GM18499 (cell line): ENCODE measurements at regions not wholly inside any gene's neighbourhood (a gene's known extent, or its start where the extent isn't known, plus 50 kb on each side); places are given as distances from the start of the nearest gene placed in this dataset.
"Not testable (repeated sequence)": the region's sequence is repeated elsewhere in the genome, so short reads cannot be mapped to it uniquely, and the experiment has no call there.

ENCODE experiments used
- ATAC-seq: cut with Tn5 transposase; IDR thresholded peaks from one replicate; pipeline ENCODE4 v1.9.1; 2021; ENCODE audit warnings: moderate number of reproducible peaks; ENCODE audit not compliant: insufficient read depth, unreplicated experiment

DNA sequence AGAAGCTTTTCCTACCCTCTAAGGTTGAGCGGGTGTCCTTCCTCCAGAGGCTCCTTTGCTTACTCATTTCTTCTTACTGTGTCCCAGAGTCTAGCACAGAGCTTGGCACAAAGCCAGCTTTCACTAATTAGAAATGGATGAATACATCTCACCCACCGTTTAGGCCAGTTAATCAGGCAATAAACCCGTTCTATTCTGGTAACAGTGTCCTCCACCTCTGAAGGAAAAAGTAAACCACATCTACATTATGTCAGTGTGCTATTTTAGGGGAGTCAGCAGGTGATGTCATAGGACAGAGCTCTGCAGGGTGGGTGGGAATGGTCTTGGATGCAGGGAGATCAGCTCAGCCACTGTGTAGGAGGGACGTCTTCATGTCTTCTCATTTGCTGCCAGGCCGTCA, 109.2 kb downstream of the OSTF1 start:
- no peak for ATAC-seq

DNA sequence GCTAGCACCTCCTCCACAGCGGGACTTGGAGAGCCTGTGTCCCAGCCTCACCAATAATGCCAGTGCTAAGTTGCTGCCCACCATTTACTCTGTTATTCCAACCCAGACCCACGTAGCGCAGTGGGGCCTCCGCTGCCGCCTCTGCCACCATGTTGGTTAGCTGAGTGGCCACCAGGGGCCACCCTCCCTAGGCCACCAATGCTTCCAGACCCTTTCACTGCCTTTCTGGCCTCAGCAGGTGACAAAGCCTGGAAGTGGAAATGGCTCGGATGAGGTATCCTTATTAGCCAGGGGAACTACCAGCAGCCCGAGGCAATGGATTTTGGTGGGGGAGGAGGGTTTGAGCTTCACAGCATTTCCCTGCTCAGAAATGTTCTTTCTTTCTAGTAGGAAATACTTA, 110.1 kb downstream of the OSTF1 start:
- ATAC-seq = no peak

DNA sequence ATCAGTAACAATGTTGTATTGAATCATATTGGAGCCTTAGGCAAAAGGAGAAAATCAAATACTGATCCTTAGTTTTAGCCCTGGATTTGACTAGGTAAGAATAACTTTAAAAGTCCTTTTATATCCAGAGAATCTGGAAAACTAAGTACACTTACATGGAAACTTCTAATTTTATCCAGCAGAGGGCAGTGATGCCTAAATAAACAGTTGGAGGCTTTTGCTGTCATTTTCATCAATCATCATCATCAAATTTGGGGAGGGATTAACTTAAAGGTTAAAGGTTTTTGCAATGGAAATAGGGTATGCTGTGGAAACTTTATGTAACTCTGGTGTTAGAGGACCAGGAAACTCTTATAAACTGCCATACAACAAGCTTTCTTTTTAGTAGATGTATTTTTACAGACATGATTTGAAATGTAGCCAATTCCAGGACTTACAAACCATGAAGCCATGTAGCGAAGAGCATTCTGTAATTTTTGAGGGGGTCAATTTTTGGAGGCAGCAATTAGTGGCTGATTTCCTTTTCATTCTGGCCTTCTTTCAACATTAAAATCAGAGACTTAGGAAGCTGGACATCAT, 112.7 kb downstream of the OSTF1 start:
- ATAC-seq = no peak

DNA sequence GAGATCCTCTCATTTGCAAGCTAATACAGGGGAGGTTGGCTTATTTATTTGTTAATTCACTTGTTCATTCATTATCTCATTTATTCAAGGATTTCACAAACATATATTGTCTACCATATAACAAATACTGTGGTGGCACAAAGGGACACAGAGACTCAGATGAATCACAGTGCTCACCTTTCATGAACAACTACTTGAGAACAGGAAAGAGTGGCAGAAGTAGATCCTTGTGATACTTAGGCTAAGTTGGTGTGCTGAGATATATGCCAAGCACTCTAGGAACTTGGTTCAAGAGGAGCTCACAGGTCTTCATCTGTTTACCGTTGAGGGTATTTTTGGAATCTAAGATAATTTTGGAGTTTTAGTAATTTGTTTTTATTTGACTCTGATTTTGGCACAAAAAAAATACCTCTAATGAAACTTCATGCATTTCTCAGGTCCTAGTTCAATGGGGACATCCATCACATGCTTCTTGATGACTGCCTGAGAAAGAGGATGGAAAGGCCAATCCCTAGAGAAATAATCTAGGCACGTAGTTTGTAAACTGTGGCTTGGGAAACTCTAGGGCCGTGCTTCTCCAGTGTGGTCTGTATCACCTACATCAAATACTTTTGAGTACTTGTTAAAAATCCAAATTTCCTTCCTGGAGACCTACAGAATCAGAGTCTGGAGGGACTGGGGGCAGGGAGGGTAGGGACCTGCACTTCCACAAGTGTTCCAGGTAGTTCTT, 113.3 kb downstream of the OSTF1 start:
- ATAC-seq = no peak

DNA sequence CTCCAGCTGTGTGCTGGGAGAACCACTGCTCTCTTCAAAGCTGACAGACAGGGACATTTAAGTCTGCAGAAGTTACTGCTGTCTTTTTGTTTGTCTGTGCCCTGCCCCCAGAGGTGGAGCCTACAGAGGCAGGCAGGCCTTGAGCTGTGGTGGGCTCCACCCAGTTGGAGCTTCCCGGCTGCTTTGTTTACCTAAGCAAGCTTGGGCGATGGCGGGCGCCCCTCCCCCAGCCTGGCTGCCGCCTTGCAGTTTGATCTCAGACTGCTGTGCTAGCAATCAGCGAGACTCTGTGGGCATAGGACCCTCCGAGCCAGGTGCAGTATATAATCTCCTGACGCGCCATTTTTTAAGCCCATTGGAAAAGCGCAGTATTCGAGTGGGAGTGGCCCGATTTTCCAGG, 119.7 kb downstream of the OSTF1 start:
- not testable (repeated sequence) for ATAC-seq

DNA sequence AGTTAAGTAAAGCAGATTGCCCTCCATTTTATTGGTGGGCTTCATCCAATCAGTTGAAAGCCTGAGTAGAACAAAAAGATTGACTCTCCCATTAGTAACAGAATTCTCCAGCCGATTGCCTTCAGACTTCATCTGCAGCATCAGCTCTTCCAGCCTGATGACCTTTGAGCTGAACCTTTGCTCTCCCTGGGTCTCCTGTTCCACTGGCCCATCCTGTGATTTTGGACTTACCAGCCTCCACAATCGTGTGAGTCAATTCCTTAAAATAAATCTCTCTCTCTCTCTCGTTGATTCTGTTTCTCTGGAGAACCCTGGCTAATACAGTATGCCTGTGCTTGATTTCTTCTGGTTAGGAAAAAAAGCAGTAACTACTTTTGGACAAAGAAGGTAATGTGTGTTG, 121.9 kb downstream of the OSTF1 start:
- ATAC-seq = no peak

DNA sequence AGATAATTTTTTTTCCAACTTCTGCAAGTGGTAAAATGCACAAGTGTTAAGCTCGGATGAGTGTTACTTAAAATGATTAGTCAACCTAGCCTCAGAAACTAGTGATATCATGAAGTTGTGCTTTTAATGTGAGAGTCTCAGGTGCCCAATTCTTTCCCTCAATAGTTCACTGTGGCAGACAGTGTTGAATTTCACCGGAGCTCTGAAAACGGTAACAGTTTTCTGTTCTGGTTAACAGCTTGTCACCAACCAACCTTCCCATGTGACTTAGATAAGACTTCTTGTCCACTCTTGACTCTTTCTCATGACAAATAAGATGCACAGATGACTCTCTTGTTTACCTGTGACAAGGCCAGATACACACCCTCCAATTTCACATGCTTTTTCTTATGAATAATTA, 125.5 kb downstream of the OSTF1 start:
- ATAC-seq = no peak

DNA sequence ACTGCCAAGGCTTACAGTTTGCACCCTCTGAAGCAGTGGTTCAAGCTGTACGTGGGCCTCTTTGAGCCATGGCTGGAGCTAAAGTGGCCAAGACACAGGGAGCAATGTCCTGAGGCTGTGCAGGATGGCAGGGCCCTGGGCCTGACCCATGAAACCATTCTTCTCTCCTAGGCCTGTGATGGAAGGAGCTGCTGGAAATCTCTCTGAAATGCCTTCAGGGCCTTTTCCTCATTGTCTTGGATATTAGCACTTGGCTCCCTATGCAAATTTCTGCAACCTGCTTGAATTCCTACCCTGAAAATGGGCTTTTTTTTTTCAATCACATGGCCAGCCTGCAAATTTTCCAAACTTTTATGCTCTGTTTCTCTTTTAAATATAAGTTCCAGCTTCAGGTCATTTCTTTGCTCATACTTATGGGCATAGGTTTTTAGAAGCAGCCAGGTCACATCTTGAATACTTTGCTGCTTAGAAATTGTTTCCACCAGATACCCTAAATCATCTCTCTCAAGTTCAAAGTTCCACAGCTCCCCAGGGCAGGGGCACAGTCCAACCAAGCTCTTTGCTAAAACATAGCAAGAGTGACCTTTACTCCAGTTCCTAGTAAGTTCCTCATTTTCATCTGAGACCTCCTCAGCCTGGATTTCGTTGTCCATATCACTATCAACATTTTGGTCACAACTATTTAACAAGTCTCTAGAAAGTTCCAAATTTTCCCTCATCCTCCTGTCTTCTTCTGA, 138.3 kb downstream of the OSTF1 start:
- ATAC-seq = no peak

DNA sequence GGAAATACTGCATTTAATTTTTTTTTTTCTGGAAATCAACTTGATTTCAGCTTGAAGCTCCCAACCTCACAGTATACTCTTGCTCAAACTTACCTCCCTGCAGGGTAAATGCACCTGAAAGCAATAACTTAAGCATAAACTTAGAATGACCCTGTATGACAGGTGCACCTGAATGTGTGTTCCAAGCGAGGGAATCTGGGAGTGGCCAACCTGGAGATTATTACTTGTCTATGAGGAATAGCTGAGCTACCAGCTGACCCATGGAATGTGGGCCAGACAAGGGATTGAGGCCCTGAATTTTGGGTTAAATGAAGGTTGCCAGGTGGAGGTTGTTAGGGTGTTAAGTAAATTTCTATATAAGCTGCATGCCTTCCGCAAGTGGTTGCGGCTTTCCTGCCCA, 140.6 kb downstream of the OSTF1 start:
- ATAC-seq = no peak

DNA sequence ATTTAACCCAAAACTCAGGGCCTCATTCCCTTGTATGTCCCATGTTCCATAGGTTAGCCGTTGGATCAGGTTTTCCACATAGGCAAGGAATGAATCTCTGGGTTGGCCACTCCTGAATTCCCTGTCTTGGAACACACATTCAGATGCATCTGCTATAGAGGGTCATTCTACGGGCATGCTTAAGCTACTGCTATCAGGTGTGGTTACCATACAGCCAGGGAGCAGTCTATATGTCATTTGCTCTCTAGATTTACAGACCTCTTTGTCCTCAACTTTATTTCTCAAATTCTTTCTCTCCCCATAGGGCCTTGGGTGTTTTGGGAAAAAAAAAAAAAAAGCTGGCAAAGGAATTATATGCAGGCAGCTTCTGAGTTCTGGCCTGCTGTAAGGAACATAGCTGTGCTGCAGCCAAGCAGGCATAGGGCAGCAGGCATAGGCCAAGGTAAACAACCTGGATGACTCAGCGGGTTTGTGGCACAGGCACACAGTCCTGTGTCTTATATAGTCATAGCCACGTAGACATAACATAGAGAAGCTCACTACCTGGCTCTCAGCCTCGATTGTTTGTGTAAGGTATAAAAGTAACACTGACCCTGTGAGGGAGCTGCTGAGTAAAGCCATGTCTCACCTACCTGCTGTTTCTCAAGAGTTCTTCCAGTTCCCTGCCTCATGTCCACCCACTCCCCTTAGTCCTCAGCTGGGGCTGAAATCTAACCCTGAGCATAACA, 141.5 kb downstream of the OSTF1 start:
- ATAC-seq = no peak

DNA sequence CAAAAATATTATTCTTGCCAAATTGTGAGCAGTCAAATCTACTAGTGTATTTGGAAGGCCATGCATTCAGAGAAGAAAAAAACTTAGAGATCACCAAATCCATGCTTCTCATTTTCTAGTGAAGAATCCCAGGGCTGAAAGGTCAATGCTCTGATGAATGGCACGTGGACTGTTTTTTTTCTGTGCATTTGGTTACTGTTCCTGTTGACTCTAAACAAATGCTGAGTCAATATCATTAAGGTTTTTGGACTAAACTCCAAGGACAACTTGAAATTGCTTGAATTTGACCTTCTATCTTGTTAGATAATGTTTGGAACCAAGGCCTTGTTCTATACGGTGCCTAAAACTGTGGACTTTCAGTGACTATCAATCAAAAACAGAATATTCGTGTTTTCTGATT, 142.2 kb downstream of the OSTF1 start:
- no peak for ATAC-seq

DNA sequence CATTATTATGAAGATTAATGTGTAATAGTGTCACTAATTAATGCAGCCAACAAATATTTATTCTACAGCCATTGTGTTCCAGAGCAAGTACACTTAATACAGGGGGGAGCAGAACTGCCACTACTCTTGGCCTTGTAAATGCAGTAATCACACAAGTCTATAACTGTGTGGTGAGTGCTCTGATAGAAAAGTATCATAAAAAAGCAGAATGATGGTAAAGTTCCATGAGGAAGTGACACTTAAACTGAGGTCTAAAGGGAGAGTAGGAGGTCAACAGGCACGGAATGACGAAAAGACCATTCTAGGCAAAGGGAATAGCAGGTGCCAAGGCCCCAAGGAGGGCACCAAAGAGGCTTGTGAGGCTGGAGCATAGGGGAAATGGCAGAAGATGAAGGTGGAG, 142.9 kb downstream of the OSTF1 start:
- ATAC-seq = no peak

DNA sequence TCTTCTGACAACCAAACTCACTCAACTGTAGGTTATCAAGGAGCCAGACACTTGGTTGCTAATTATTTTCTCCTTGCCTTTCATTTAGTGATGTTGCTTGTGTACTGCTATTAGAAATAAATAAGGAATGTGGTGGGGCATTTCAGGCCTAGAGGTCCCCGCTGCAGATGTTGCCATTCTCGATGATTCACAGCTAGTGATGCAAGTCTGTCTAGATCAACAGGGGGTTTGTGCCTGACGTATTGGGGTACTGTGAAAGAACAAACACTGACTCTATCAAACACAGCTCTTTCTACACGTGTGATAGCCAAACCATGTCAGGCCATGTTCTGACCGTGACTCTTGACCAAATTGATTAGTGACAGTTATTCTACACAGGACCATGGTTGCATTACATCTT, 144.7 kb downstream of the OSTF1 start:
- ATAC-seq = no peak

DNA sequence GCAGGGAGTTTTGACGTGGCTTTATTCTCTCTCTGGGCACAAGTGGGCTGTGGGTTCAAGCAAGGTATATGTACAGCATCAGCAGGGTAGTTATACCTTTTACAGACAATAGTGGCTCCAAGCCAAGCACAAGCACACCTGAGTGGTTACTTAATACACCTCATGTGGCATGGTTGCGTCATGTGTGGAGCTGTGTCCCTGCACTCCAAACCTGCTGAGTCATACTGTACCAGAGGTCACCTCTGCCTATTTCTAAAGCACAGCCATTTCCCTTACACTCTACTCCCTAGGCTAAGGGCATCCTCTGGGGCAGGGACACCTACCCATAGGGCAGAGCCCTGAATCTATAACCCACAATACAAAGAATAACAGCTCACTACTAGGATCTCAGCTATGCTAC, 147.3 kb downstream of the OSTF1 start:
- no peak for ATAC-seq

DNA sequence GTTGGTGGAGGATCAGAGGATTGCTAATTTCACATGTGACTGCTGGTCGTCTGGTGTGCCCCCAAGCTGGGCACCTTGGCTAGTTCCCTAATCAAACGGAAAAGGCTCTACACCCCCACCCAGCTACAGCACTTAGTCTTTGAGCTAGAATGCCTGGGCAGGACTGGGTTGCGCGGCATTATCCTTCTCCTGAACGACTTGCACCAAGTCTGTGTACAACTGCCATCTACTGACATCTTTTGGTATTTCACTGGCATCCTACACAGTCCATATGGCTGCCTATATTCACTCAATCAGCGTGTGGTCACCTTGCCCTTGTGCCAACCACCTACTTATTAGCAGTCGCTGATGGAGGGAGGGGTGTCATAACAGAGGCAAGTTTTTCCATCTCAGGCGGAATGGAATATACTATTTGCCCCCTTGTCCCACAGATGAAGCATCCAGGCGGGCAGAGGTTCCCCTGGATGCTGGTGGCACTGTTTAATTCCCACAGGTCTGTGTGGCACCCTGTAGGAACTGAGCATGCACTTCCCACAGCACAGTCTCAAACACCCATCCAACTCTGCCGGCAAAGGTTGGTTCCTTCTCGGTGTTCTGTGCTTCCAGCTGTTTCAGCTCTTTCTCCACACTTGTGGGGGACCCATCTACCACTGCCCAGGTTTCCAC, 150.1 kb downstream of the OSTF1 start:
- ATAC-seq = peak; percentile 92

DNA sequence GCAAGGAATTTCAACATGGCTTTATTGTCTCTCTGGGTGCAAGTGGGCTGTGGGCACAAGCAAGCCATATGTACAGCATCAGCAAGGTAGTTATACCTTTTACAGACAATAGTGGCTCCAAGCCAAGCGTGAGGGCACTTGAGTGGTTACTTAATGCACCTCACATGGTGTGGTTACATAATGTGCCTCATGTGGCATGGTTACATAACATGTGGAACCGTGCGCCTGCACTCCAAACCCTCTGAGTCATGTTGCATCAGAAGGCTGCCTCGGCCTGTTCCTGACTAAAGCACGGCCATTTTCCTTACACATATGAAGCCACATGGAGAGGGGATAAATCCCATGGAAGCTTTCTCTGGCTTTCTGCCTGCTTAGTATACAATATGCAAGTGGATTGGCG, 150.9 kb downstream of the OSTF1 start:
- no peak for ATAC-seq

DNA sequence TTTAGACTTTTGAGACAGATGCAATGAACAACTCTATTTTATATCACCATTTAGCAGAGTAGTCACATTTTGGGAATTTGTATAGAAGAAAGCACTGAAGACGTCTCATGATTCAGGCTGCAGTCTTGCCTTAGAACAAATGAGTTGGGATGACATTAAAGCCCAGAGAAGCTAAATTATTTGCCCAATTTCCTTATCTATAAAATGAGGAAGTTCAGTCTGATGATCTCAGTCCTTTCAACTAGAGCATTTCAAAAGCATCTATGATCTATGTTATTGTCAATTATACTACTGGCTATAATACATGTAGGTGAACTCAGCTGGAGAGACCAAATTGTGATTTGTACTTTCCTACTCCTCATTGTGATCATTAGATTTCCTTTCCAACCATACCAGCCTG, 154.1 kb downstream of the OSTF1 start:
- ATAC-seq = no peak

DNA sequence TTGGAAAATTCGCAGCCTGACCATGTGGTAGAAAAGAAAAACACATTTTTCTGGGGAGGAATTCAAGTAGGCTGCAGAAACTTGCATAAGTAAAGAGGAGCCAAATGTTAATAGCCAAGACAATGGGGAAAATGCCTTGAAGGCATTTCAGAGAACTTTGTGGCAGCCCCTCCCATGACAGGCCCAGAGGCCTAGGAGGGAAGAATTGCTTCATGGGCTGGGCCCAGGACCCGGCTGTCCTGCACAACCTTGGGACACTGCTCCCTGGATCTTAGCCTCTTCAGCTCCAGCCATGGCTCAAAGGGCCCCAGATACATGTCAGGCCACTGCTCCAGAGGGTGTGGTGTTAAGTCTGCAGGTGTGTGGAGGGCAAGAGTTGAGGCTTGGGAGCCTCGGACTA, 158.6 kb downstream of the OSTF1 start:
- ATAC-seq = no peak

DNA sequence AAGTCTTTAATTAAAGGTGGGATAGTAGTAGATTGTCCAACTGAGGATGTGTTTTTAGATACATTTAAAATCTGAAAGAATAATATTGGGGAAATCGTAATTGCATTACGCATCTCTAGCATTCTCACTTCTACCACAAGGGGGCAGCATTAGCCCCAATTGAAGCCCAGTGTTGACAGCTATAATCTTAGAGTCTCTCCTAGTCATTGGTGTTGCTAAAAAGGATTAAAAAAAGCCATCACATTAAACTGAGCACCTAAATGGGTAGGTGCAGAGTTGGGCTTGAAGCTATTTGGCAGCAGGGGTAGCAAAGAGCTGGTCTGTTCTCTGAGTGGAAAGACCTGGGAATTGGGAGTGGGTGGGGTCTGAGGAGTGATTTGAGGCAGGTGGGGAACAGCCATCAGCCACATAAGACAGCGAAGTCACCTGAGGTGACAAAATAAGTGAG, 177.2 kb downstream of the OSTF1 start:
- ATAC-seq = no peak

DNA sequence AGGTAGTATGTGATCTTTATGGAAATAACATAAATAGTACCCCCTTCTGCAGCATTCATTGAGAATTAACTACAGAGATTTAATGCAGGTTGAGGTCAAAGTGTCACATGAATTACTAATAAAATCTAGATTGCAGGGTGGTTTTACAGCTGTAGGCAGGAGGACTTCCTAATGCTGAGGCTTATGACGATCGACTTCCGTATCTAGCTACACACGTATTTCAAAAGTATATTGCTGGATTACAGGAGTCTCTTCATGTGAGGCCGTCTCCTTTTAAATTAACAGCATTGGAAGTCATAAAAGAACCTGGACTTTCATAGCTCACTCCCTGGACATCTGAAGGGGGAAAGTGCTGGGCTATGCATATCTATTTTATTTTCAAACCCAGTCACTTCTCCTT, 180.9 kb downstream of the OSTF1 start:
- ATAC-seq = no peak
